Stimulated activated CD4-positive, alpha-beta T cell treated with anti-CD3 and anti-CD28 coated beads, TNF-alpha, amount 100 ng/mL, for 24 hours (primary cell): ENCODE measurements at regions not wholly inside any gene's neighbourhood (a gene's known extent, or its start where the extent isn't known, plus 50 kb on each side); places are given as distances from the start of the nearest gene placed in this dataset.
"Not testable (repeated sequence)": the region's sequence is repeated elsewhere in the genome, so short reads cannot be mapped to it uniquely, and the experiment has no call there.

Experiments
- DNase-seq, 3 experiments: peaks; one replicate each; pipeline ENCODE4 v3.0.0-alpha.2; 2020; ENCODE audit warnings: low read depth in 3 of 3

- DNase-seq: peak; percentile 12 to 57 (median 15)
Measured at GRCh38 chr15:20192982-20193929, 348.3 kb downstream of the GOLGA6L6 start.

GRCh38 chr15:20191508-20192125 lies 350.0 kb downstream of the GOLGA6L6 start:
- DNase-seq: not testable (repeated sequence)

- DNase-seq: not testable (repeated sequence)
Measured at GRCh38 chr15:20188611-20189010, 353.0 kb downstream of the GOLGA6L6 start.

DNA sequence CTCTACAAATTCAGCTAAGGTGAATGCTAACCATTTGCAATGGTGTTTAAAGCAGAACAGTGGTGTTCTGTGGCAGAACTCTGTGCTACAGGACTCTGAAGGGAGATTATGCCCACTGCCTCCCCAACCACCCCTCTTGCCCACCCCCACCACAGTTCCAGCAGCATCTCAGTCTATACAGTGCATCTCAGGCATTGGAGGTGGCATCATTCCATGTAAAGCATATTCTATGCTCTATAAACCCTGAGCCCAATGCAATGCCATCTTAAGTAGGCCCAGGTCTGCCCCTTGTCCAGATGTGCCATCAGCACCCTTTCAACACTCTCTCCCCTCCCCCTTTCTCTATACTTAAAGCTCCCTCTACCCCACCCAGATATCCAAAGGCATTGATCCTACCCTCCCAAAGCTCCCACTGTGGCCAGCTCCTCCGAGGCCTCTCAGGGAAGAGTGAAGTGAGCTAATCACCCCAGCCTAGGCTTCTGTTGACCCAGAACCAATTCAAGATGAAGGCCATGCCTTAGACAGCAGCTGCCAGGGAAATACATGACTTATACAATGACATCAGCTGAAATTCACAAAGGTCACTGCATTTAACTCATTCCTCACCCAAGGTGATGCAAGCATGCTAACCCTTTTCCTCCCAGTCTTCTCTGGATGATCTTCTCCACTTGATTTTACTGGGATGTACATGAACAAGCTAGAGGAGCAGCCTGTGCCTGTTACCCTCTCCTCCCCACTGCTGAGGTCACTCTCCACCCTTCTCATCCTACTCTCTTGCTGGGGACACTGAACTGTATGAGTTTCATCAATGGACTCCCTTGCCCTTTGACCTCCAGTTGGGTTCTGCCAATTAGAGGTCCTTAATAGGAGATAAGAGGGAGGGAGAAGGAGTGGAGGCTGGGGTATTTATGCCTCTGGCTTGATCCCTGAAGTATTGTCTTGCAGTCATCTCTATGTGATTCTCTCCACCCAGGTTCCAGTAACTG lies 353.9 kb downstream of the GOLGA6L6 start:
- not testable (repeated sequence) for DNase-seq

- DNase-seq: not testable (repeated sequence)
Measured at GRCh38 chr15:20184879-20185278, 356.7 kb downstream of the GOLGA6L6 start.

DNA sequence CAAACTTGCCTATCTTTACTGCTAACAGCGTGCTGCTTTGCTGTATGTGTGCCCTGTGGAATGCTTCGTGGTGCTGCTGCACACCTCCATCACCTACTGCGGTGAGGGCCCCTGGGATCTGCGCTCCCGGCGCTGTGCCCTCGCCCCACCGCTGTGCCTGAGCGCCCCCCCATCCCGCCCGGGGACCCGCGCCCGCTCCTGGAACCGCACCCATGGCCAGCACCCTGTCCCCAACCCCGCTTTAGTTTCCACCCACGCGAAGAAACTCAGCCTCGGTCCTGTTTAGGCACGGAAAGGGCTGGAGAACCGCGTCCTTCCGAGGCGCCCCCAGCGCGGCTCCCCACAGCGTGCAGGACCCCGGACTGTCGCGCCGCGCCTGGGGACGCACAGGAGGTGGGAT lies 373.4 kb downstream of the GOLGA6L6 start:
- not testable (repeated sequence) for DNase-seq

- DNase-seq: not testable (repeated sequence)
Measured at GRCh38 chr15:20153528-20153927, 388.1 kb downstream of the GOLGA6L6 start.

DNA sequence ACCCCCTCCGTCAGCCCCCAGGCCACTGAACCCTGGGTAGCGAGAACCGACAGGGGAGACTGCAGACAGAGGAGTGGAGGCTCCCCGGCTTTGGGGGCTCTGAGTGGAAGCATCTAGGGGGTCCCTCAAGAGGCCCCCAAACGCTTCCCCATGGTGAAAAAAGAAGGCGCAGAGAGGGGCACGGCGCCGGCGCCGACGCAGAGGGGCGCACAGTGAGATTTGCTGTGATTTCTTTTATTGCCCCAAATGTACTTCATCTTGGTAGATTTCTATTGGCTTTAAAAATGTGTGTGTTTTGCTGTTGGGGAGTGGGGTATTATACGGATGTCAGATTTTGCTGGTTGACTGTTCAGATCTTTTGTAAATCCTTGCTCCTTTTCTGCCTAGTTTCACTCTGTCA lies 392.9 kb downstream of the GOLGA6L6 start:
- not testable (repeated sequence) for DNase-seq

- DNase-seq: not testable (repeated sequence)
Measured at GRCh38 chr15:20148008-20148407, 393.6 kb downstream of the GOLGA6L6 start.

DNA sequence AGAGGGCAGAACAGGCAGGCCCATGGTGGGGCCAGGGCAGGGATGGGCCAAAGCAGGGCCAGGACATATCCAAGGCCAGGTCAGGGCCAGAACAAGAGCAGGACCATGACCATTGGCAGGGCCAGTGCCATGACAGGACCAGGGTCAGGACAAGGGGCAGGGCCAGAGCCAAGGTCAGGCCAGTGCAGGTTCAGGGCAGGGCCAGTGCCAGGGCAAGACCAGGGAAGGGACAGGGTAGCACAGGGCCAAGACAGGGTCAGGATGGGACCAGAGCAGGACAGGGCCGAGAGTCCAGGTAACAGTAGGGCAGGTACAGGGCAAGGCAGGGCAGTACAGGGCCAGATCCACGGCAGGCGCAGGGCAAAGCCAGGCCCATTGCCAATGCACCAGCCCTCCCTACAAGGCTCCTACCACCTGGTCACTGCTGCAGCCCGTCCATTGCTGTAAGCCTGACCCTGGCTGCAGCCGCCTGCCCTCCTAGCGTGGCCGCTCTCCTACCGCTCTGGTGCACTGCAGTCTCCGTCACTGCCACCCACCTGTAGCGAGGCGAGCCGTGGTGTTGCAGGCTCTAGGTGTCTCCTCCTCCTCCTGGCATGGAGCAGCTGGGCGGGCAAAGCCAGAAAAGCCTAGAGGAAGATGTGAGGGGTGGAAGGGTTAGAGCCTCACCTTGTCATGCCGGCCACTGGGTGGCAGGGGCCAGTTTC lies 397.1 kb downstream of the GOLGA6L6 start:
- DNase-seq: not testable (repeated sequence)

GRCh38 chr15:20142906-20143305 lies 398.7 kb downstream of the GOLGA6L6 start:
- not testable (repeated sequence) for DNase-seq

GRCh38 chr15:20142410-20142809 lies 399.2 kb downstream of the GOLGA6L6 start:
- DNase-seq: not testable (repeated sequence)

- not testable (repeated sequence) for DNase-seq
Measured at GRCh38 chr15:20124668-20125067, 416.9 kb downstream of the GOLGA6L6 start.

DNA sequence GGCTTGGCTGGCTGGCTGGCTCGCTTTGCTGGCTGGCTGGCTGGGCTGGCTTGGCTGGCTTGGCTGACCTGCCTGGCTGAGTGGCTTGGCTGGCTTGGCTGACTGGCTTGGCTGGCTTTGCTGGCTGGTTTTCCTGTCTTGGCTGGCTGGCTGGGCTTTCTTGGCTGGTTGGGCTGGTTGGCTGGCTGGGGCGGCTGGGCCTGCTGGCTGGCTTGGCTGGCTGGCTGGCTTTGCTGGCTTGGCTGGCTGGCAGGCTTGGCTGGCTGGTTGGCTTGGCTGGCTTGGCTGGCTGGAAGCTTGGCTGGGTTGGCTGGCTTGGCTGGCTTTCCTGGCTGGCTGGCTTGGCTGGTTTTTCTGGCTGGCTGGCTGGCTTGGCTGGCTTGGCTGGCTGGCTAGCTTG lies 435.6 kb downstream of the GOLGA6L6 start:
- no peak for DNase-seq

DNA sequence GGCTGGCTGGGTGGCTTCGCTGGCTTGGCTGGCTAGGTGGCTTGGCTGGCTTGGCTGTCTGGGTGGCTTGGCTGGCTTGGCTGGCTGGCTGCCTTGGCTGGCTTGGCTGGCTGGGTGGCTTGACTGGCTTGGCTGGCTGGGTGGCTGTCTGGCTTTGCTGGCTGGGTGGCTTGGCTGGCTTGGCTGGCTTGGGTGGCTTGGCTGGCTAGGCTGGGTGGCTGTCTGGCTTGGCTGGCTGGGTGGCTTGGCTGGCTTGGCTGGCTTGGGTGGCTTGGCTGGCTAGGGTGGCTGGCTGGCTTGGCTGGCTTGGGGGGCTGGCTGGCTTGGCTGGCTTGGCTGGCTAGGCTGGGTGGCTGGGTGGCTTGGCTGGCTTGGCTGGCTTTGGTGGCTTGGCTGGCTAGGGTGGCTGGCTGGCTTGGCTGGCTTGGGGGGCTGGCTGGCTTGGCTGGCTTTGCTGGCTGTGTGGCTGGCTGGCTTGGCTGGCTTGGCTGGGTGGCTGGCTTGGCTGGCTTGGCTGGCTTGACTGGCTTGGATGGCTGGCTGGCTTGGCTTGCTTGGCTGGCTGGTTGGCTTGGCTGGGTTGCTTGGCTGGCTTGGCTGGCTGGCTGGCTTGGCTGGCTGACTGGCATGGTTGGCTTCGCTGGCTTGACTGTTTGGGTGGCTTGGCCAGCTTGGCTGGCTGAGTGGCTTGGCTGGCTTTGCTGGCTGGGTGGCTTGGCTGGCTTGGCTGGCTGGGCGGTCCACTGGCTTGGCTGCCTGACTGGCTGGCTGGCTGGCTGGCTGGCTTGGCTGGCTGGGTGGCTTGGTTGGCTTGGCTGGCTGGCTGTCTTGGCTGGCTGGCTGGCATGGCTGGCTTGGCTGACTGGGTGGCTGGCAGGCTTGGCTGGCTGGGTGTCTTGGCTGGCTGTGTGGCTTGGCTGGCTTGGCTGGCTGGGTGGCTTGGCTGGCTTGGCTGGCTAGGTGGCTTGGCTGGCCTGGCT lies 436.3 kb downstream of the GOLGA6L6 start:
- not testable (repeated sequence) for DNase-seq

GRCh38 chr15:20104551-20104950 lies 437.0 kb downstream of the GOLGA6L6 start:
- DNase-seq: not testable (repeated sequence)

DNA sequence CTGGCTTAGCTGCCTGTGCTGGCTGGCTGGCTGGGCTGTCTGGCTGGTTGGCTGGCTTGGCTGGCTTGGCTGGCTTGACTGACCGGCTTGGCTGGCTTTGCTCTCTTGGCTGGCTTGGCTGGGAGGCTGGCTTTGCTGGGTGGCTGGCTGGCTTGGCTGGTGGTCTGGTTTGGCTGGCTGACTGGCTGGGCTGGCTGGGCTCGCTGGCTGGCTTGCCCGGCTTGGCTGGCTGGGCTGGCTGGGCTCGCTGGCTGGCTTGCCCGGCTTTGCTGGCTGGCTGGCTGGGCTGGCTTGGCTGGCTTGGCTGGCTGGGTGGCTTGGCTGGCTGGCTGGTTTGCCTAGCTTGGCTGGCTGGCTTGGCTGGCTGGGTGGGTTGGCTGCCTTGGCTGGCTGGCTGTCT lies 438.7 kb downstream of the GOLGA6L6 start:
- DNase-seq: not testable (repeated sequence)

DNA sequence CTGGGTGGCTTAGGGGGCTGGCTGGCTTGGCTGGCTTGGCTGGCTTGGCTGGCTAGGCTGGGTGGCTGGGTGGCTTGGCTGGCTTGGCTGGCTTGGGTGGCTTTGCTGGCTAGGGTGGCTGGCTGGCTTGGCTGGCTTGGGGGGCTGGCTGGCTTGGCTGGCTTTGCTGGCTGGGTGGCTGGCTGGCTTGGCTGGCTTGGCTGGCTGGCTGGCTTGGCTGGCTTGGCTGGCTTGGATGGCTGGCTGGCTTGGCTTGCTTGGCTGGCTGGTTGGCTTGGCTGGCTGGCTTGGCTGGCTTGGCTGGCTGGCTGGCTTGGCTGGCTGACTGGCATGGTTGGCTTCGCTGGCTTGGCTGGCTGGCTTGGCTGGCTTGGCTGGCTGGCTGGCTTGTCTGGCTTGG lies 439.4 kb downstream of the GOLGA6L6 start:
- DNase-seq: not testable (repeated sequence)

GRCh38 chr15:20101281-20101680 lies 440.3 kb downstream of the GOLGA6L6 start:
- DNase-seq: not testable (repeated sequence)
